ENCODE measurements at regions not wholly inside any gene's neighbourhood (a gene's known extent, or its start where the extent isn't known, plus 50 kb on each side); places are given as distances from the start of the nearest gene placed in this dataset.

GRCh38 chr2:75294362-75294761, 95.0 kb upstream of the TACR1 start:
- no peak for TF ChIP-seq EZH2phosphoT487 (IDR thresholded peaks at IDR 0.05; ENCODE audit: low read length)
- TF ChIP-seq CTCF (IDR thresholded peaks at IDR 0.05; ENCODE audit: low read length): no peak
- no peak for TF ChIP-seq EZH2 (optimal IDR thresholded peaks at IDR 0.05; ENCODE audit: low read depth, low read length)
- Histone ChIP-seq H3K36me3 (replicated peaks; ENCODE audit: insufficient read depth, low read length) (no peaks in the 10 kb centered on the region), H3K4me2 (ENCODE audit: low read depth, low read length) (no peak overlapping the region), H3K9me2 (replicated peaks; ENCODE audit: insufficient read depth, low read length) (no peaks in the 10 kb centered on the region), H4K20me1 (ENCODE audit: insufficient read depth, low read length) (no peaks in the 10 kb centered on the region), H3K4me3 (ENCODE audit: low read length) (no peak overlapping the region), H3K27ac (ENCODE audit: low read length) (no peak overlapping the region), H3K27me3 (replicated peaks; ENCODE audit: insufficient read depth, low read length) (no peaks in the 10 kb centered on the region), H2AFZ (ENCODE audit: low read length) (no peak overlapping the region), H3K9me3 (replicated peaks; ENCODE audit: insufficient read depth, low read length) (no peaks in the 10 kb centered on the region), H3K79me2 (ENCODE audit: low read length) (no peaks in the 10 kb centered on the region), H3K9ac (ENCODE audit: low read length) (no peak overlapping the region), H3K4me1 (ENCODE audit: low read length) (no peaks in the 10 kb centered on the region), H3F3A (ENCODE audit: insufficient read depth, low read length) (no peaks in the 10 kb centered on the region)
- DNase-seq: no peak

- DNase-seq: no peak
- no peaks in the 10 kb centered on the region for H3K79me2 ChIP-seq (ENCODE audit: low read length)
- H2AFZ ChIP-seq (ENCODE audit: low read length): no peak overlapping the region
- no peaks in the 10 kb centered on the region for H3K36me3 ChIP-seq (replicated peaks; ENCODE audit: insufficient read depth, low read length)
- H3K27ac ChIP-seq (ENCODE audit: low read length): no peak overlapping the region
- H3K4me2 ChIP-seq (ENCODE audit: low read depth, low read length): no peak overlapping the region
- no peak overlapping the region for H3K4me3 ChIP-seq (ENCODE audit: low read length)
- H3K27me3 ChIP-seq (replicated peaks; ENCODE audit: insufficient read depth, low read length): no peaks in the 10 kb centered on the region
- H3K4me1 ChIP-seq (ENCODE audit: low read length): no peaks in the 10 kb centered on the region
- H4K20me1 ChIP-seq (ENCODE audit: insufficient read depth, low read length): no peaks in the 10 kb centered on the region
- no peaks in the 10 kb centered on the region for H3K9me2 ChIP-seq (replicated peaks; ENCODE audit: insufficient read depth, low read length)
- H3K9ac ChIP-seq (ENCODE audit: low read length): no peak overlapping the region
- H3F3A ChIP-seq (ENCODE audit: insufficient read depth, low read length): no peaks in the 10 kb centered on the region; the same call in 1 of the 2 replicates
- TF ChIP-seq CTCF (IDR thresholded peaks at IDR 0.05; ENCODE audit: low read length): no peak
- TF ChIP-seq EZH2 (optimal IDR thresholded peaks at IDR 0.05; ENCODE audit: low read depth, low read length): no peak
- no peak for TF ChIP-seq EZH2phosphoT487 (IDR thresholded peaks at IDR 0.05; ENCODE audit: low read length)
- no peaks in the 10 kb centered on the region for H3K9me3 ChIP-seq (replicated peaks; ENCODE audit: insufficient read depth, low read length)
Observed at GRCh38 chr2:75292826-75293225, 93.5 kb upstream of the TACR1 start.

- Histone ChIP-seq H3K4me3 (ENCODE audit: low read length) (no peak overlapping the region), H3K36me3 (replicated peaks; ENCODE audit: insufficient read depth, low read length) (no peaks in the 10 kb centered on the region), H4K20me1 (ENCODE audit: insufficient read depth, low read length) (no peaks in the 10 kb centered on the region), H3K4me2 (ENCODE audit: low read depth, low read length) (no peak overlapping the region), H3K9ac (ENCODE audit: low read length) (no peak overlapping the region), H3K4me1 (ENCODE audit: low read length) (no peaks in the 10 kb centered on the region), H3F3A (ENCODE audit: insufficient read depth, low read length) (no peaks in the 10 kb centered on the region; the same call in 1 of the 2 replicates), H3K27me3 (replicated peaks; ENCODE audit: insufficient read depth, low read length) (no peaks in the 10 kb centered on the region), H2AFZ (ENCODE audit: low read length) (no peak overlapping the region), H3K9me3 (replicated peaks; ENCODE audit: insufficient read depth, low read length) (no peaks in the 10 kb centered on the region), H3K79me2 (ENCODE audit: low read length) (no peaks in the 10 kb centered on the region), H3K9me2 (replicated peaks; ENCODE audit: insufficient read depth, low read length) (no peaks in the 10 kb centered on the region), H3K27ac (ENCODE audit: low read length) (no peak overlapping the region)
- no peak for DNase-seq
- TF ChIP-seq EZH2 (optimal IDR thresholded peaks at IDR 0.05; ENCODE audit: low read depth, low read length): no peak
- TF ChIP-seq CTCF (IDR thresholded peaks at IDR 0.05; ENCODE audit: low read length): no peak
- TF ChIP-seq EZH2phosphoT487 (IDR thresholded peaks at IDR 0.05; ENCODE audit: low read length): no peak
Observed at GRCh38 chr2:75290600-75291150, 91.4 kb upstream of the TACR1 start.
